Stomach (tissue), 8 donors: ENCODE measurements at regions not wholly inside any gene's neighbourhood (a gene's known extent, or its start where the extent isn't known, plus 50 kb on each side); places are given as distances from the start of the nearest gene placed in this dataset.

Experiments used
- DNase-seq, 2 donors: peaks; one replicate each; pipeline versions ENCODE4 v3.0.0 to v3.0.0-alpha.2; 2013 to 2019
- H3K27ac ChIP-seq, 5 donors: fragments of 200-600 bp in 4 of 5; sonication (generic) in 4 of 5; one replicate each; pipeline ENCODE4 v1.5.1; 2013 to 2019; ENCODE audit warnings: mild to moderate bottlenecking in 1 of 5, moderate library complexity in 1 of 5
- H3K27me3 ChIP-seq, 3 donors: fragments of 200-600 bp; sonication (generic); one replicate each; pipeline ENCODE4 v1.5.1; 2017 to 2019; ENCODE audit warnings: mixed run types in 1 of 3
- H3K36me3 ChIP-seq, 4 donors: fragments of 200-600 bp; sonication (generic); 1 replicate in 3 of 4; 2 replicates in 1 of 4; pipeline ENCODE4 v1.5.1; 2016 to 2019
- H3K4me1 ChIP-seq, 4 donors: fragments of 200-600 bp; sonication (generic); one replicate each; pipeline ENCODE4 v1.5.1; 2016 to 2019
- H3K4me3 ChIP-seq, 4 donors: fragments of 200-600 bp; sonication (generic) in 3 of 4; one replicate each; pipeline ENCODE4 v1.5.1; 2016 to 2019; ENCODE audit warnings: mild to moderate bottlenecking in 1 of 4
- H3K9me3 ChIP-seq, 4 donors: fragments of 200-600 bp; sonication (generic); one replicate each; pipeline ENCODE4 v1.5.1; 2016 to 2019
- EP300 ChIP-seq: sonication (generic); formaldehyde crosslinking; IDR thresholded peaks from one replicate; pipeline ENCODE4 v1.6.1; 2017; ENCODE audit warnings: antibody characterized with exemption
- POLR2A ChIP-seq, 4 donors: fragments of 450-650 bp; IDR thresholded peaks; one replicate each; pipeline ENCODE4 v1.6.1; 2016; ENCODE audit warnings: antibody characterized with exemption in 4 of 4, control low read depth in 2 of 4, mild to moderate bottlenecking in 1 of 4, moderate library complexity in 1 of 4
- POLR2AphosphoS5 ChIP-seq, 3 donors: sonication (generic); formaldehyde crosslinking; IDR thresholded peaks; one replicate each; pipeline ENCODE4 v1.6.1; 2016; ENCODE audit warnings: antibody characterized with exemption in 3 of 3
- WGBS, 5 donors: extraction: QIAGEN DNeasy Blood & Tissue Kit in 3 of 5; methylation state at CpG; one replicate each; pipeline versions ENCODE4 v1.1.5 to v1.1.7; 2013 to 2018; 5-methylcytosine and 5-hydroxymethylcytosine counted together
- intact Hi-C: fragments of 100-400 bp; cut with DNase I; formaldehyde crosslinking; loops from one replicate; pipeline ENCODE4 v1.15.1; 2023; ENCODE audit warnings: low total_unique reads
- TF ChIP-seq, protein P1 (sequence below), 7 experiments: fragments of 450-650 bp in 4 of 7; fragments of 200-600 bp in 3 of 7; sonication (generic) in 3 of 7; IDR thresholded peaks; one replicate each; pipeline ENCODE4 v1.5.1; 2016 to 2019; ENCODE audit warnings: antibody characterized with exemption in 7 of 7, control low read depth in 2 of 7, mild to moderate bottlenecking in 1 of 7
- donor health status: healthy with polysubstance abuse.
- donor health status: Bipolar disorder and iron deficiency.
- donor health status: healthy.

DNA sequence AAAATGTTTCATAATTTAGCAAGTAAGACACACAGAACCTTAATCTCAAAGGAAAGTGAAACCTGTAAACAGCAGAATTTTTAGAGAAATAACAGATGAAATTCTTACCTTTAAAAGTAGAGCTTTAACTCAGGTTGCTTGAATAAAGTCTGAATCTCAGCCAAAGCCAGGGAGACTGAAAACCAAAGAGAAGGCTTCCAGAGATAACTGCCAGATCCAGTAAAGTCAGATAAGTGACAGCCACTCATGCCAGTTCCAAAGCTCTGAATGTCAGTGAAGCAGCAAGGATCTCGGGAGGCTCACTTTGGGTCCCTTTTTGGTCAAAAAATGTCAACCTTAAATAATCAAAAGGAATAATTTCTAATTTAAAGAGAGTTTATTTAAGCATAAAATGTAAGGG is 199.9 kb upstream of the CHRM3 start:
- Histone ChIP-seq H3K4me3 (no peak overlapping the region), H3K9me3 (no peaks in the 10 kb centered on the region), H3K27me3 (no peaks in the 10 kb centered on the region), H3K27ac (no peak overlapping the region), H3K36me3 (no peaks in the 10 kb centered on the region), H3K4me1 (no peaks in the 10 kb centered on the region)
- intact Hi-C loops = no loop called here
- WGBS, 5 donors = 70 to 85% (median 73%) methylated on average over 1 of the region's 1 CpG
- no peak for DNase-seq
- TF ChIP-seq EP300 (no peak), POLR2AphosphoS5 (IDR thresholded peaks at IDR 0.05) (no peak), POLR2A (IDR thresholded peaks at IDR 0.05) (no peak)
- TF ChIP-seq, protein P1, sequence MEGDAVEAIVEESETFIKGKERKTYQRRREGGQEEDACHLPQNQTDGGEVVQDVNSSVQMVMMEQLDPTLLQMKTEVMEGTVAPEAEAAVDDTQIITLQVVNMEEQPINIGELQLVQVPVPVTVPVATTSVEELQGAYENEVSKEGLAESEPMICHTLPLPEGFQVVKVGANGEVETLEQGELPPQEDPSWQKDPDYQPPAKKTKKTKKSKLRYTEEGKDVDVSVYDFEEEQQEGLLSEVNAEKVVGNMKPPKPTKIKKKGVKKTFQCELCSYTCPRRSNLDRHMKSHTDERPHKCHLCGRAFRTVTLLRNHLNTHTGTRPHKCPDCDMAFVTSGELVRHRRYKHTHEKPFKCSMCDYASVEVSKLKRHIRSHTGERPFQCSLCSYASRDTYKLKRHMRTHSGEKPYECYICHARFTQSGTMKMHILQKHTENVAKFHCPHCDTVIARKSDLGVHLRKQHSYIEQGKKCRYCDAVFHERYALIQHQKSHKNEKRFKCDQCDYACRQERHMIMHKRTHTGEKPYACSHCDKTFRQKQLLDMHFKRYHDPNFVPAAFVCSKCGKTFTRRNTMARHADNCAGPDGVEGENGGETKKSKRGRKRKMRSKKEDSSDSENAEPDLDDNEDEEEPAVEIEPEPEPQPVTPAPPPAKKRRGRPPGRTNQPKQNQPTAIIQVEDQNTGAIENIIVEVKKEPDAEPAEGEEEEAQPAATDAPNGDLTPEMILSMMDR (IDR thresholded peaks at IDR 0.05) = no peak

- intact Hi-C loops = no loop called here
- no peaks in the 10 kb centered on the region for H3K9me3 ChIP-seq
- H3K4me3 ChIP-seq = no peak overlapping the region
- H3K36me3 ChIP-seq = no peaks in the 10 kb centered on the region
- DNase-seq = peak in 1 of 2 donors; percentile 2
- no peaks in the 10 kb centered on the region for H3K4me1 ChIP-seq
- H3K27me3 ChIP-seq = no peaks in the 10 kb centered on the region
- H3K27ac ChIP-seq = no peak overlapping the region
- TF ChIP-seq POLR2AphosphoS5 (IDR thresholded peaks at IDR 0.05) (no peak), EP300 (no peak), POLR2A (IDR thresholded peaks at IDR 0.05) (no peak)
- TF ChIP-seq, protein P1 (IDR thresholded peaks at IDR 0.05) = no peak
- WGBS, 5 donors = 48 to 69% (median 54%) methylated on average over 1 of the region's 1 CpG
These were observed 201.1 kb upstream of the CHRM3 start for GRCh38 chr1:239185245-239185619.

GRCh38 chr1:239184561-239185244 is 201.7 kb upstream of the CHRM3 start:
- no peaks in the 10 kb centered on the region for H3K9me3 ChIP-seq
- DNase-seq = peak in 1 of 2 donors; percentile 9
- H3K27me3 ChIP-seq = no peaks in the 10 kb centered on the region
- no peak for TF ChIP-seq POLR2A (IDR thresholded peaks at IDR 0.05)
- TF ChIP-seq, protein P1 (IDR thresholded peaks at IDR 0.05) = no peak
- no peak for TF ChIP-seq POLR2AphosphoS5 (IDR thresholded peaks at IDR 0.05)
- no peak for TF ChIP-seq EP300
- no peaks in the 10 kb centered on the region for H3K4me1 ChIP-seq
- H3K4me3 ChIP-seq = no peak overlapping the region
- intact Hi-C loops = no loop called here
- no peaks in the 10 kb centered on the region for H3K36me3 ChIP-seq
- no peak overlapping the region for H3K27ac ChIP-seq

- DNase-seq = no peak
- intact Hi-C loops = no loop called here
- no peak for TF ChIP-seq EP300
- TF ChIP-seq, protein P1 (IDR thresholded peaks at IDR 0.05) = no peak
- TF ChIP-seq POLR2AphosphoS5 (IDR thresholded peaks at IDR 0.05) = no peak
These were observed 207.4 kb upstream of the CHRM3 start for GRCh38 chr1:239178961-239179360.

More at GRCh38 chr1:239178961-239179360, 207.4 kb upstream of the CHRM3 start:
- H3K4me3 ChIP-seq = no peak overlapping the region
- no peak overlapping the region for H3K27ac ChIP-seq
- no peaks in the 10 kb centered on the region for H3K9me3 ChIP-seq
- no peaks in the 10 kb centered on the region for H3K36me3 ChIP-seq
- no peaks in the 10 kb centered on the region for H3K4me1 ChIP-seq
- no peaks in the 10 kb centered on the region for H3K27me3 ChIP-seq
- 13 to 37% (median 19%) methylated on average over 3 of the region's 3 CpGs for WGBS, 5 donors
